SIG-M5 treated with dmso at 0.1 percent for 504 hours (cell line): ENCODE measurements at regions not wholly inside any gene's neighbourhood (a gene's known extent, or its start where the extent isn't known, plus 50 kb on each side); places are given as distances from the start of the nearest gene placed in this dataset.
A peak's percentile ranks its signal among the peaks of the same experiment; 100 is the strongest.

Source experiments
- DNase-seq: peaks from one replicate; lab custom pipeline; 2025; ENCODE audit not compliant: unreplicated experiment; lab: John Stamatoyannopoulos, UW

DNA sequence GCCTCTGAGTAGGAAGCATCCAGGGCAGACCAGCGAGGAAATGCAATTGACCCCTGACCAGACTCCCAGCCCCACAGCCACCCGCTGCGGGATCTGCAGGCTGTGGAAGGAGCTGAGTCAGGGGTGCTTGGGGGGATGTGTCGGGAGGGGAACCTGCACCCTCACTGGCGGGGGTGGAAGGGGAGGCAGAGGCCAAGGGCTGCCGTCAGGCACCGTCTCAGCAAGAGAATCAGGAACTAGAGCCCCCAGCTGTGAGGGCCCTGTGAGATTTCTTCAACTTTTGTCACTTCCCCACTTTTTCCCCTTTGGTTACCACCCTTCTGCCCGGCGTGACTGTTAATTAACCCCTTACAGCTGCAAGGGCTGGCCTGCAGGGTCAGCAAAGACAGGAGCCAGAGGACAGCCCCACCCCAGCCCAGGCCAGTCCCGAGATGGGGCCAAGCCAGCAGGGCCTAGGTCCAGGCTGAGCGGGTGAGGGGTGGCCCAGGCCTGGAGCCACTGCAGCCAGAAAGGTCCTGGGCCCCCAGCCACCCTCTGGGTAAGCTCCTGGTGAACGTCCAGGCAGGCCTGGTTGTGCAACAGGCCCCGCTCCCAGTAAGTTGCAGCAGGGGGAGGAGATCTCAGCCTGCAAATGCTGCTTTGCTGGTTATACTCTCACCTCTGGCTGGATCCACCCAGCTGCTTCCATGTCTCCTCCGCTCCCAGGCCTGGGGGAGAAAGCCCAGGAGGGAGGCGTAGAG lies 147.0 kb upstream of the ID2 start:
- peak; percentile 96 for DNase-seq

DNA sequence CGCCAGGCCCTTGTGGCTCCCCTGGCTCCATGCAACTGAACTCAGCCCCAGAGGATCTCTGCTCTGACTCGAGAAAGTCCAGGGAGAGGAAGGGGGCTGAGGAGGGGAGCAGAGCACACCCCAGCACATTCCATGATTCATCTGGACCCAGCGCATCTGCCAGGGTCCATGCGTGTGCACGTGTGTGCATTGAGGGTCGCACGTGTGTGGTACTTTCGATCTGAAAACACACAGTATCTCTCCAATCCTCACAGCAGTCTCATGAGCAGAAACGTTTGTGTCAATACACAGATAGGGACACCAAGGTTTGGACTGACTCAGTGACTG lies 146.4 kb upstream of the ID2 start:
- DNase-seq: no peak

DNA sequence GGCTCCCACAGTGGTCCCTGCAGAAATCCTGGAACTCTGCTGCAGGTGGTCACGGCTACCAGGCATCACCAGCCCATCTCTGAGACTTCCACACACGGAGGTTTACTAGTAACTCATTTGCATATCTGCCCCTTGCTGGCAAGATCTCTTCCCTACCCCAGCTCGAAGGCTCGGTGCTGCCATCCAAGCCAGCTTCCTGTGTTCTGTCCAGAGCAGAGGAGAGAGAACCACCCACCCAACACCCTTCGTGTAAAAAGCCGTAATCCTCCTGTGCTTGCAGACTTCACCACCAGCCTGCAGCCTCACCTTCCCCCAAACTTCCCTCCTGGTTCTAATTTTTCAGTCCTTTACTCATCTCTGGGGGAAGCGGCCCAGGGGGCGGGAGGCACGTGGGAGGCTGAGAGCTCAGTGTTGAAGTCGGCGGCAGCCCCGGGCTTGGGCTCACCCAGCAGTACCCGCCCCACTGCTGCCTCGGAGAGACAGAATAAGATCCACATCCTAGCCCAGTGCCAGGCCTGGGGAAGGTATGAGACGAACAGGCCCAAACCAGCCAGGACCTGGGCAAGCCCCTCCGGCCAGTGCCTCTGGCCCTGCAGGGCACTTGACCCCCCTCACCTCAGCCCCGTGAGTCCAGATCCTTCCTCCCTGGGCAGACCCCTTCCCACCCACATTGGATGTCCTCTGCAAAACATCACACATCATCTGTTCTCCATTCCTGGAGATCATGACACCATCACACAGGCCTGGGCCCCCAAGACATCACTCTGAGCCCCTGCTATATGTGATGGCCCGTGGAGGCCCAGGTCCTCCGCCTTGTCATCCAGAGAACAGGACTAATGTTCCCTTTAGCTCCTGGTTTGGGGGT lies 145.8 kb upstream of the ID2 start:
- DNase-seq: peak; percentile 16

DNA sequence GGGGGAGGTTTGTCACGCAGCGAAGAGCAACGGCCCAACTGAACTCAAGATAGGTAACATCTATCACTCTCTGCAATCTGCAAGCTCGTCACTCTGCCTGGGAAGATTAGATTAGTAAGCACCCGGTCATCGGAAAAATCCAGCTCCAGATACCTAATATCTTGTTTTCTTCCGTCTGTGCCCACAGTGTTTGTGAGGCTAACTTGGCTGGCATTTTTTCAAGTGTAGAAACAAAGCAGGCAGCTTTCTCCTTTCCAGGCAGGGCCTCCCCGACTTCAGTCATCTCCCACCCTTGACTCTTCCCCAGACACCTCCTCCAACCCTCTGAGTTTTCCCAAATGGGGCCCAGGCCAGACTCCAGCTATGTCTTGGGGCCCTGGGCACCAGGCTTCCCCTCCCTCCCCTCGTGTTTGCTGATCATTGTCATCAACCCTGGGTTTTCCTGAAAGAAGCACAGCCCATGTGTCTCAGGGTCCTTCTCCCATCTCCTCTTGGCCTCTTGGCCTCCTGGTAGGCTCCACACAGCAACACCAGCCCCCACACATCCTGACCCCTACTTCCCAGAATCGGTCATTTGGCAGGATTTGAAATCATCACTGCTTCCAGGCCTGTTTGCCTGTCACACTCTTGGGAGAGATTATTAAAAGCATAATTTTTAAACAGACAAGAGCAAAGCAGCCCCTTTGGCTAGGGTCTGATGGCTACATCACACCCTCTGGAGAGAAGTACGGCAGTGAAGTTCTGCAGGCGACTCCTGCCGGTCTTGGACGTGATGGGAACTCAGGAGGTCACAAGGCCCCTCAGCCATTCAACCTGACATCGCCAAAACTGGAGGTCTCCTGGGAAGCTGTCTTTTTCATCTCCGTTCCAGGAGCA lies 144.9 kb upstream of the ID2 start:
- DNase-seq: no peak

DNA sequence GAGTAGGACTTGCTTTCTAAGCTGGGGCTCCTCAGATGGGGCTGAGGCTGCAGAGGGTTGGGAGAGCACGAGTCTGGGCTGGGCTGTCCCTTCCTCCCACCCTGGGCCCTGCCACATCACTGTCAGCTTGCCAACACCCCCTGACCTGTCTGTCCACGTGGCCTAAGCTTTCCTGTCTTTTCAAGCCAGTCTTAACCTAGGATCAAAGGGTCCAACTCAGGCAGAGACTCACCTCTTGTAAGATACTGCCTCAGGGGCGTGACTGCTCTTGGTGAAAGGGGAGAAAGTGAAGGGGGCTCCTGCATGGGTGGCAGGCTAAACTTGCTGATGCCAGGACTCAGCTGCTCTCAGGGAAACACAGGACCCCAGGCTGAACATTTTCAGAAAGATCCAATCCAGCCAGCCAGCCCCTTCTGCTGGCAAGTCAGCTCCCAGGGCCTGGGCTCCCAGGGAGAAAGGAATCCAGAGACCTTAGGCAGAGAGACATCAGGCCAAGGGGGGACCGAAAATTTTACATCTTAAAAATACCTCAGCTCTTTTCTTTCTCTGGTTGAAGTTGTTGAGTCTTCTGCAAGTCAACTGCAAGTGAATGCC lies 144.2 kb upstream of the ID2 start:
- DNase-seq: no peak

DNA sequence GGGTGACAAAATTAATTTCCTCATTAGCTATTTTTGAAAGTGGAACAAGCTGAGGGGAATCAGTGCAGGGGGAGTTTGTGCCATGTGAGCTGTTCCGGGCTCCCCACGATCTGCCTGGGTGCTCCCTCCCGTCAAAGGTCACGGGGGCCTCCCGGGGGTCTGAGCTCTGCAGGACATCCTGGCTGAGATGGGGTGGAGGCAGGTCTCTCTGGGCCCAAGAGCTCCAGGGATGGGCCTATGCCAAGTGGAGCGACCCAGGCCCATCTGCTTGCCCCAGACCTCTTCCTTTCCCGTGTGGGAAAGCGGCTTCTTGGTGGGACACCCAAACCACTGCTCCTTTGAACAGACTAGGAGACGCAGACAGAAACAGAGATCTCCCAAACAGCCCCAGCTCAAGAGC lies 143.3 kb upstream of the ID2 start:
- DNase-seq: no peak

DNA sequence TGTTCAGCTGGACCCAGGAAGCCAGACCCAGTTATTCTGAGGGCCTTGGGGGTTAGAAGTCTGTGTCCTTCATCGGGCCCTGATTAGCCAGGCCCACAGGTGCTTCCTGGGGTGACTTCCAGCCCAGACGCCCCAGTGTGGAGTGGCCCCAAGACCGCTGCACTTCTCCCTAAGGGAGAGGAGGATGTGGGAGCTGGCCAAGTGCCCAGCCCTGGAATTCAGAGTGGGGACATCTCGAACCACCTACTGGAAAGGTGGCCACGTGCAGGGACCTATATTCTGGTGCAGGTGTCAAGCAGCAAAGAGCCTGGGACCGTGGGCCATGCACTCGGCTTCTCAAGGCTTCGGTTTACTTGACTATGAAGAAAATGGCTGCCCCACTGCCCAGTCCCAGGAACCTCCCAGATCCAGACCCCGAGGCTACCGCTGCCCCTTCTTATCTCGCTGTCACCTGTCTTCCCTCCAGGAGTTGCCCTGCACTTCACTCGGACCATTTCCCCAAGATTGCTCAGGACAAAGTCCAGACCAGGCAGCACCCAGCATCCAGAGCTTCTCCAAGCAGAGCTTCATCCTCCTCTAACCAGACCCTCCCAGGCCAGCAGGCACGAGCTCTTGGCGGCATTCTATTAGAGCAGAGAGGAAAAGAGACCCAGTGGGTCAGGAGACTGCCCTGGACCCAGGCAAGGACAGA lies 142.8 kb upstream of the ID2 start:
- DNase-seq: no peak

DNA sequence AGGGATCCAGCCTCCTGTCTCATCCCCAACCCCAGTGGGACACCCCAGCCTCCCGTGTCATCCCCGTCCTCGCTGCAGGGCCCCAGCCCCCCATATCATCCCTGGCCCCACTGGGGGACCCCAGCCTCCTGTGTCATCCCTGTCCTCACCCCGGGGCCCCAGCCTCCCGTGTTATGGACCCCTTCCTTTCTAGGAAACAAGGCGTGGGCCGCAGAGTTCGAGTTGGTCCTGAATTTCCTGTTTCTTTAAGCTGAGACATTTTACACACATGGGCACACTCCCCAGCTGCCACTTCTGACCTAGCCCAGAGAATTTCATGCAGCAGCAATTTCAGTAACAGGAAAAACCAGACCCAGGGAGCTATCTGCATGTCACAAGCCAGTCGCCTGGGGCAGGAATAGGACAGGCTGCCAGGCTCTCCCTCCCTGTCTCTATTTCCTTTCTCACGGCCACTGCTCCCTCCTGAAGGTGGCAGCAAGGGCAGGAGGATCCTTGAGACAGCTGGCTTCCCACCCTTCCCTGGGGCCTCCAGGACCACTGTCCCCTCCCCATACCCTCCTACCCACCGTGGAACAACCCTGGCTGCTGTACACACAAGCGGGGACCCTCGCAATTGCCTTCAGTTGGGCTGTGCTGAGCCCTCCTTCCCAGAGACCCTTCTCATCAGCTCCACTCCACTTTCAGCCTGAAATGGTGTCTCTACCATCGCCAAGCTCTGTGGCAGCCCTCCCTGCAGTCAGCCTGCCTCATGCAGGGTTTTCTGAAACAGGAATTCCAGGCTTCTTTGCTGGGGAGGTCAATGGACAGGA lies 141.9 kb upstream of the ID2 start:
- peak; percentile 79 for DNase-seq

DNA sequence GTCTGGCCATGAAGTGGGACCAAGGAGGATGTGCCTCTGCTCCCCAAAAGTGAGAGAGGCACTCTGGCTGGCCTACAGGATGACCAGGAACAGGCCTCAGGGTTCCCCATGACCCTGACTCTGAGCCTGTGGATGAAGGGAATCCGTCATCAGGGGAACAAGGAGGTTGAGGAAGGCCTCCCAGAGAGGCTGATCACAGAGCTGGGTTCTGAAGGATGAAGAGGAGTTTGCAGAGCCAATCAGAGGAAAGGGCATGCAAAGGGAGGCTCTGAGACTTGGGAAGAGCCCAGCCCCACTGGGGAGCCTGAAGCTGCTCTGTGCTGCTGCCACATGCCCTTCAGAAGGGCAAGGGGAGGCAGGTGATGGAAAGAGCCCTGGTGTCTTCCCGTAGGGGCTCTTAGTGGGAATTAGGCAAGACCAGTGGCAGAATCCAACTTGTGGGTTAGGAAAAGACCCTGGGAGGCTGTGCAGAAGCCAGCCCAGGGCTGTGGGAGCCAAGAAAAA lies 141.3 kb upstream of the ID2 start:
- no peak for DNase-seq

DNA sequence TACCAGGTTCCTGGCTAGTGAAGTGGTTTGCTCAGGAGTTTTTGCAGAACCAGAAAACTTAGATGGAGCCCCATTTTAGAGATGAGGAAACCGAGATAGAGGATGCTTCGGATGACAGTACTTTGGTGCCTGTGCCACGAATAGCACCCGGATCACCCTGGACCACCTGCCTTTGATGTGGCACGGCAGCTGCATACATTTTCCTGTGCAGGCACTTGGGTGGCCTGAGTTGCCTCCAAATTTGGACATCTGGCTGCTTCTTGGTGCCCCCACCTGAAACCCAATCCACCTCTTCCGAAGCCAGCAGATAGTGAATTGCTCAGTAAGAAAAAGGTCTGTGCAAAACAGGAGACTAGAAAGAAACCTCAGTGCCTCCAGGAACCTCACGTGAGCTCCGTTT lies 140.6 kb upstream of the ID2 start:
- no peak for DNase-seq

DNA sequence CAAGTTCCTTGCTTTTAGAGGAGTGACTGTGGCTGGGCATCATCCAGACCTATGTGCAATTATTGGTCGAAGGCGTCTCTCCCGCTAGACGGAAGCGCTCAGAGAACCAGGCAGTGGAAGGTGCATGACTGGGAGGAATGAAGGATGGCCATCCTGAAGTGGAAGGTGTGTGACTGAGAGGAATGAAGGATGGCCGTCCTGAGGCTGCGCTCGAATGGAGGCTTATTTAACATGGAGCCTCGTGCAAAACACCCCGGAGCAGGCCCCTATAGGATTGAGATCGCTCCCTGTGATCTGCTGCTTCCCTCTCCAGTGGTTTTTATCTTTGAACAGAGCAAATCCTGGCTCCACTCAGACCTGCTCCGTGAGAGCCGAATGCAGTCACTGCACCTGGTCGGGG lies 140.2 kb upstream of the ID2 start:
- no peak for DNase-seq

DNA sequence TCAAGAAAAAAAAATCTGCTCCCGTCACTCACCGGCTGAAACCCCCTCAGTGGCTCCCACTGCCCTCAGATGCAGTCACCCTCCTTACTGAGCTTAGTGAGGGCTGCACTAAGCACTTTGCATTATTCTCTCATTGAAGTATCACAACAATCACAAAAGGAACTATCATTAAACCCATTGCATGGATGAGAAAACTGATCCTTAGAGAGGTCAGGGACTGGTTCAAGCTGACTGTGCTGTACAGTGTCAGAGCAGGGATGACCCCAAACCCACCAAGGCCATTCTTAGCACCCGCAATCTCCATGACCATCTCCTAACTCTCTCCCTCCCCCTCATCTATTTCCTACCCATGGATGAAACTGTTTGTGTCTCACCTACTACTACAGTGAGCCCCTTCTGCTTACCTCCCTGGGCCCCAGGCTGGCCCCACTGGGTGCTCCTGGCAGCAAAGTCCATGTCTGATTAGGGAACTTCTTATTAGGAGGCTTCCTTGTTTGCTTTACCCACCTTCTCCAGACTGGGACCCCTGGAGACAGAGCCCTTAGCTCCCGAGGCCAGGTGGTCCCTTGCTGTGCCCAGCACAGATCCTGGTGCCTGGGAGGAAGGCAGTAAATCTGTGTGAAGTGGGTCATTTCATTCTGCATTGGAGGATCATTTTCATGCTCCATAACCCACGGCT lies 139.3 kb upstream of the ID2 start:
- no peak for DNase-seq

DNA sequence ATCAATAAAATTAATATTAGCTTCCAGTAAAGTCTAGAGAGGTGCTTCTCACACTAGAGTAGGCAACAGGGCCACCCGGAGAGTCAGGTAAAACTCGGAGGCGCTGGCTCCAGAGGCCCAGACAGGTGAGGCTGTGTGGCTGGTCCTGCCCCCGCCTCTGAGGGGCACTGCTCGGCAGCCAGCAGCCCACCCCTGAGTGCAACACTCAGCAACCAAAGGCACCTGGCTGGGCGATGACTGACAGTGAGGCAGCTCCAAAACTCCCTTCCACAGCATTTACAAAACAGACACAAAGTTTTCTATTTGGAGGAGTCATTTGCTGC lies 138.8 kb upstream of the ID2 start:
- DNase-seq: no peak

DNA sequence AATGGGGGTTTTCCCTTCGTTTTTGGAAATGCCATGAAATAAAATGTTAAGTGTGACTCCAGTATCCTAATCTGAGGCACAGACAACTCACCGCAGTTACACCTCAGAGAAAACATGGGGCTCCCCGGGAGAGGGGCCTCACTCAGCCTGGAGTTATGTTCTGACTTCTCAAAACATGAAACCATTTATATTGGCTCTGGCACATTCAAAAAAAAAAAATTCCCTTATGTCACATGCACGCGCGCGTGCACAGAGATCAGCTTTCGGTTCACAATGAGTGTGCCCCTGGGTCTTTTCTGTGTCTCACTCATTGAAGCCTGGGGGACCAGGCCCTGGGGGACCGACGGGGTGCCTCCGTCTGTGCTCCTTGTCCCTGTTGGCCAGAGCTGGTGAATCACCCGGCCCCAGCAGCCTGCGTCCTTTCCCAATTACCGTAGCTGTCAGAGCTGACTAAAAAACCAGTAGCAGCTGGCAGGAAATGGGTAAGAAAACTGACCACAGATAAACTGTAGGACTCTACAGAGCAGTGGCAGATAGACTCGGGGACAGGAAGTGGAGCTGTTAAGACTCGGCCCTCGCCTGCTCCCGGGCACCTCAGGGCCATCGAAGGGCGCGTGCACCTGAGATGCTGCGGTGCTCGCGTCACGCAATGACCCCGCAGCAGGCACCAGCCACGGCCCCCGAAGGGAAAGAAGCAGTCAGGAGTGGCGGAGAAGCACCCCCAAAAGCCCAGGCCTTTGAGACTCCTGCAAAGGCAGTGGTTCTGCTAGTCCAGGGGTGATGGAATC lies 138.3 kb upstream of the ID2 start:
- peak; percentile 88 for DNase-seq

DNA sequence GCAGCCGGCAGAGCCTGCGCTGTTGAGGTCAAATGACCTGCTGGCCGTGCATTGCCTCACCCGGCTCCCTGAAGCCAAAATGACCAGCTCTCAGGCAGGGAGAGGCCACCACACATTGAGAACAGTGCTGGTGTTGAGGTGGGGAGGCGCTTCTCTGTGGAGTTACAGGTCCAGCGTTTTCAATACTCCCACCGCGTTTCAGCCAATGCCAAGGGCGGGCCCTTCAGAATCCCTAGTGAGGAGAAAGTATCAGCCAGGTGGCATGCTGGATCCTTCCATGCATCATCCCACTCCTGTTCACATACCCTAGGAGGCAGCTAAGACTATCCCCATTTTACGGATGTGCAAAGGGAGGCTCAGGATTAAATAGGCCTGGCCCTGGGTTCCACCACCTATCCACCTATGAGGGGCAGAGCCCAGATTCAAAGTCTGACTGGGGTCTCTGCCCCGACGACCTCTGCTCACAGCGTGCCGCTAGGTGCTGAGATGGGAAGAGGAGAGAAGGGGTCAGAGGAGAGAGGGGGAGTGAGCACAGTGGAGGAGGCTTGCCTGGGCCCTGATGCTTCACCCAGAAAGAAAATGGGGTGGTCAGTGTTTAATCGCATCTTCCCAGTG lies 137.6 kb upstream of the ID2 start:
- DNase-seq: no peak

DNA sequence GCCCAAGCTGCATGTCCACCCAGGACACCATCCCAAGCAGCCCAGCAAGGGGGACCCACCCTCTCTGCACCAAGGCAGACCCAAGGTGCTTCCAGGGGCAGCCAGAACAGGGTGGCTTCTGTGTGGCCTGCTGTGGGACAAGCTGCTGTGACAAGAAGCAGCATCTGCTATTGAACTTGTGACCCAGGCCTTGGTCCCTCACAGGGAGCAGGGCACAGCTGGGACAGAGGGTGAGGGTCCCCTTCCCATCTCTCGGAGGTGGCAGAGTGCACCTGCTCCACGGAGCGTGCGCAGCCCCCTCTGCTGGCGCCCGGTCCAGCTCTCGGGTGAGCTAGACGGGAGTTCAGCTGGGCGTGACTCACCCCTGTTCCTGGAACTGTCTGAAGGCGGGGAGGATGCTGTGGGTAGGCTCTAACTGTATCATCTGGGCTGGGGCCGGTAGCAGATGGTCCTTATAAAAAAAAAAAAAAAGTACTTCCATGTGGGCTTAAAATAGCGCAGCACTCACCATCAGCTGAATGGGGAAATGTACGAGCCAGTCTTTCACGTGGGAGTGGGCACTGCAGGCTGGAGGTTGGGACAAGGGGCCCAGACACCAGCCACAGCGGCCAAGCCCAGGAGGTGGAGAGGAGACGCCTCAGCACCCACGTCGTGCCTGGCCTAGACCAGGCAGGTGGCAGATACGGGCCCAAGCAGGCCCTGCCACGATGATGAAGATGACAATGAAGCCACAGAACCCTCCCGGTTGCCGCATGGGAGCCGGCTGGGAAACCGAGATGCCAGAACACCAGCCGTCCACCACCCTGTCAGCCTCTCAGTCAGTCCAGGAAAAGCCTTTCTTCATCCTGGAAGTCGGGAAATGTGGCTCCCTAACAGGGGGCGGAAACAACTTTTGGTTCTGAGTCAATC lies 136.8 kb upstream of the ID2 start:
- peak; percentile 93 for DNase-seq
